ENCODE measurements at regions not wholly inside any gene's neighbourhood (a gene's known extent, or its start where the extent isn't known, plus 50 kb on each side); places are given as distances from the start of the nearest gene placed in this dataset.

GRCh38 chr13:106736941-106737340 lies 169.0 kb upstream of the ARGLU1 start:
- 62 to 93% (median 85%) methylated on average over 12 of the region's 12 CpGs for WGBS, 3 donors
- no peak overlapping the region for H3K27ac ChIP-seq (ENCODE audit: low read depth, low read length)

GRCh38 chr13:106734198-106734597 lies 166.3 kb upstream of the ARGLU1 start:
- no peak overlapping the region for H3K27ac ChIP-seq (ENCODE audit: low read depth, low read length)

GRCh38 chr13:106723036-106723435 lies 155.1 kb upstream of the ARGLU1 start:
- H3K27ac ChIP-seq (ENCODE audit: low read depth, low read length), result no peak overlapping the region
- 47 to 92% (median 89%) methylated on average over 6 of the region's 6 CpGs for WGBS, 3 donors

More at GRCh38 chr13:106734198-106734597, 166.3 kb upstream of the ARGLU1 start:
- 66 to 82% (median 77%) methylated on average over 6 of the region's 6 CpGs for WGBS, 3 donors

DNA sequence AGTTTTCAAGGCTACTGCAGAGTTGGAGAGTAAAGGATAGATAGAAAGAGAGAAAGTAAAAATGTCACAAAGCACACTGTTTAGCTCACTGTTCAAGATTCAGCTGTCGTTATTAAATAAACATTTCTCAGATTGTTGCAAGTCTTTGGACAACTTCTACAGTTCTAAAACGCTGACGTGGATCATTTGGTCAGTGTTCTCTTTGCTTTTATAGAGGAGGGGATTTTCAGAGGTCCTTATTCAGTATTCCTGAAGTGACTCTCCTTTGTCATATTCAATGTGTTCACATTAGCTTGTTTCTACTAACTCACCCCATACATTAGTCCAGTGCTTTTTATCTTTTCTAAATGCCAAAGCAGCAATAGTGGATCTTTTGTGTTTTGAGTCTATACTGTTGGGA lies 154.7 kb upstream of the ARGLU1 start:
- H3K27ac ChIP-seq (ENCODE audit: low read depth, low read length), result no peak overlapping the region
- 33 to 63% (median 58%) methylated on average over 3 of the region's 3 CpGs for WGBS, 3 donors

DNA sequence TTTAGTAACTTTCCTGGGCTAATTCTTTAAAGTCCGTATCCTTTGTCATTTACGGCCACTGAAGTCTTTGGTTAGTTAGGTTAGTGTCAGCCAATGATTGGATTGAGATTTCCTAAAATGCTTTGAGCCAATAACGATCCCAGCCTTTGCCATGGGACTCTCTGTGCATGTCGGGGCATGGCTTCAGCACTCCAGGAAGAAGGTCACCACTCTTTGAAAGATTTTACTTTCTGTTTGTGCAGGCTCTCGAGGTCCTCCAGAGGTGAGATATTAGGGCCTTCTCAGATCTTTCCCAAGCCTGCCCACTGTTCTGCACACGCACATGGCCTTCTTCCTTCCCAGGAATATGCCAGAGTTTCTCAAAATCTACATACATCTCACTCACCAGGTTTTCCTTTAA lies 153.7 kb upstream of the ARGLU1 start:
- no peak overlapping the region for H3K27ac ChIP-seq (ENCODE audit: low read depth, low read length)
- whole genome bisulfite sequencing, 3 donors, result 91 to 93% (median 92%) methylated on average over 6 of the region's 6 CpGs

DNA sequence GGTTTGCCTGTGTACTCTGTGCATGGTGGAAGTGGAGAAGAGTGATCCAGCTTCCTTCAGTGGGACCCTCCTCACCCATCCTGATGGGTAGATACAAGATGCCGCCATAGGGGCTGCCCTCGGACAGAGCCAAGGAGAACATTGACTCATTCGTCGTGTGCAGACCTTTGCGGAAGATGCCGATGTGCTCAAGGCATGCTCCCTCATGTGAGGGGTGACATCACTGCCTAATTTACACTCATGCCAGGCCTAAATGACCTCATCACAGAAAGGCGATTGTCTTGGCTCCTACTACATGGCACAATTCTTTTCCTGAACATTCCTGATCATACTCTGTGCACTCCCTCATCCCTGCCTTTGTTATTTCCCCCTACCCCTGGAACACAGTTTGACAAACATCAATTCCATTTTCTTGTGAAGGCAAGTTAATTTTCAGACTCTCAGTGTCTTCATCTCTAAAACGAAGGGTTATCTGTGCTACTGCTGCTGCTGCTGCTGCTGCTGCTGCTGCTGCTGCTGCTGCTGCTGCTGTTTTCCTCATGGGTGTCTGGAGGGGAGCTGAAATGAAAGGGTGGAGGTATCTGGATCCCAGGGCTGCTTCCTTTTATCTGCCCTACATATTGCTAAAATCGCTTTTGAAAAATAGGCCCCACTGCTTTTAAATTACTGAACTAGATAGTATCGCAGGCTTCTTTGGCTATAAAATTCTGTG lies 146.5 kb upstream of the ARGLU1 start:
- WGBS, 3 donors, result 79 to 88% (median 88%) methylated on average over 10 of the region's 10 CpGs
- no peak overlapping the region for H3K27ac ChIP-seq (ENCODE audit: low read depth, low read length)

DNA sequence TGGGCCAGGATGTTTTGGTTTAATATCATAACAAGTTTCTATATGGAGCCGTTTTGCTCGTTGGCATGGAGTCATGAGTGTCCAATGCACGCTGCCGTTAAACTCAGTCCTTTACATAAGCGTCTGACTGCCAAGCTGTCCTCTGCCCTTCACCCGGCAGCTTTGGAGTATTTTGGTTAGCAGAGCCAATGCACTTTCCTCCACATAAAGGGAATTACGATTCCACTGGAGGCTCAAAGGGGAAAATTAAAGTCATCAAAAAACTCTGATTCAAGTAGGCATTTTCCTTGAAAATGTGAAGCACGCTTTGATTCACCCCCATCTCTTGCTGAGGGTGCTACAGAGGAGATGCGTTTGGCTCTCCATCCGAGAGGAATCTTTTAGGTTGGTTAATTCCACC lies 144.4 kb upstream of the ARGLU1 start:
- no peak overlapping the region for H3K27ac ChIP-seq (ENCODE audit: low read depth, low read length)
- 66 to 77% (median 75%) methylated on average over 10 of the region's 10 CpGs for WGBS, 3 donors

GRCh38 chr13:106710266-106710665 lies 142.3 kb upstream of the ARGLU1 start:
- no peak overlapping the region for H3K27ac ChIP-seq (ENCODE audit: low read depth, low read length)
- 40 to 64% (median 48%) methylated on average over 7 of the region's 7 CpGs for WGBS, 3 donors

DNA sequence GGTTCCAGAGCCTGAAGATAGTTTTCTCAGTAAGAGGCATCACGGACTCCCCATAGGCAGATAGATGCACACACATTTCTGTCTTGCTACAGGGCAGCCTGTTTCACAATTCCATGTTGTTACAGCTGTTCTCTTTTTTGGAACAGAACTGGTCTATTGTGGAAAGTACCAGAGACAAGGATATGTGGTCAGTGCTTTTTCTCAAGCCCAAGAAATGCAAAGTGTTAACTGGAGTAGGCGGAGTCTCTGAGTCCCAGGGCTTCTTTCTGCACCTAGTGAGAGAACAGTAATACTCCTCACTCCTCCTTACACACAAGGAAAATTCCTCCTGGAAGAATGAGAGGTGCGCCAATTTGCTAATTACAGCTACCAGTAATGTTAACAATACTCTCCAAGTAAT lies 141.6 kb upstream of the ARGLU1 start:
- no peak overlapping the region for H3K27ac ChIP-seq (ENCODE audit: low read depth, low read length)
- WGBS, 3 donors, result 72 to 84% (median 75%) methylated on average over 3 of the region's 3 CpGs

GRCh38 chr13:106702505-106702904 lies 134.6 kb upstream of the ARGLU1 start:
- no peak overlapping the region for H3K27ac ChIP-seq (ENCODE audit: low read depth, low read length)
- WGBS, 3 donors, result 60 to 75% (median 67%) methylated on average over 9 of the region's 9 CpGs

DNA sequence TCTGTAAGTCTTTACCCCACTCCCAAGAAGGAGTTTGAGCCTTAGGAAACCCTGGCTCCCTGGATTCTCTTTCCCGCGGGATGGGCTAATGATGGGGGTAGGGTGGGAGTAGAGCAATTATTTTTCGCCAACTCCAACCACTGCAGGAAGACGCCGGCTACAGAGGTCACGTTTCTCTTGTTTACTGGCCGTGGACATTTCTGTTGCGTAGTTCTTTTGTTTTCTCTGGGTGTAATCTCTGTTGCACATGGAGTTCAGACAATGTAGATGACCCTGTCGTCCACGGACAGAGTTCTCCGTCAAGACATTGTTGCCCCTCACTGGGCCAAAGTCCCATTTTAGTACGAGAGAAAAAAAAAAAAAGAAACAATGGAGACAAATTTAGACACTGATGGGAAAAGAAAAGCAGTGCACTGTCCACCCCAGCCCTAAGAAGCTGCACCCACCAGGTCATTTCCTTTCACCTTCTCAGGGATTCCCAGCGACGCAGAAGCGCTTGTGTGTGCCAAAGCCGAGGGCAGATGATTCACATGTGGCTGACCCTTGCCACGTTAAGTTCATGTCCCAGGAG lies 133.9 kb upstream of the ARGLU1 start:
- no peak overlapping the region for H3K27ac ChIP-seq (ENCODE audit: low read depth, low read length)
- WGBS, 3 donors, result 60 to 69% (median 68%) methylated on average over 17 of the region's 17 CpGs

DNA sequence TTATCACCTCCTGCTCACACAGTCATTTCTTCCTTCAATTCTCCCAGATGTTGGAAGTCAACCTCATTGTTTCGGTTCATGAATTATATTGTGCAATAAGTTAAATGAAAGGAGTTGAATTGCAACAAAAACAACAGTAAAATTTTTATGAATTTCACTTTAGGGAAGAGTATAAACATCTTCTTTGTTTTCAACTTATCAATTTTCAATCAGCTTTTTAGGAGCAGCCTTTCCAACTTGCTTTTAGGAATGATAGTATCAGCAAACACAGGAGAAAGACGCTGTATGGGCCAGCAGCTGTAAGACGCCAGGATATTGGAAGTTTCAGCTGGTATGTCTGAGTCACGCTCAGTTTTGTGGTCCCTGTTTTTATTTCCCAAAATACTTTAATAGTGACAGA lies 132.5 kb upstream of the ARGLU1 start:
- H3K27ac ChIP-seq (ENCODE audit: low read depth, low read length), result no peak overlapping the region
- WGBS, 3 donors, result 65 to 78% (median 74%) methylated on average over 4 of the region's 4 CpGs

- no peak overlapping the region for H3K27ac ChIP-seq (ENCODE audit: low read depth, low read length)
- WGBS, 3 donors, result 86 to 92% (median 92%) methylated on average over 8 of the region's 8 CpGs
These were observed 132.1 kb upstream of the ARGLU1 start for GRCh38 chr13:106700007-106700406.

GRCh38 chr13:106699311-106699710 lies 131.4 kb upstream of the ARGLU1 start:
- no peak overlapping the region for H3K27ac ChIP-seq (ENCODE audit: low read depth, low read length)
- 62 to 82% (median 76%) methylated on average over 5 of the region's 5 CpGs for WGBS, 3 donors

GRCh38 chr13:106696719-106697118 lies 128.8 kb upstream of the ARGLU1 start:
- 63 to 84% (median 72%) methylated on average over 2 of the region's 2 CpGs for WGBS, 3 donors
- H3K27ac ChIP-seq (ENCODE audit: low read depth, low read length), result no peak overlapping the region

DNA sequence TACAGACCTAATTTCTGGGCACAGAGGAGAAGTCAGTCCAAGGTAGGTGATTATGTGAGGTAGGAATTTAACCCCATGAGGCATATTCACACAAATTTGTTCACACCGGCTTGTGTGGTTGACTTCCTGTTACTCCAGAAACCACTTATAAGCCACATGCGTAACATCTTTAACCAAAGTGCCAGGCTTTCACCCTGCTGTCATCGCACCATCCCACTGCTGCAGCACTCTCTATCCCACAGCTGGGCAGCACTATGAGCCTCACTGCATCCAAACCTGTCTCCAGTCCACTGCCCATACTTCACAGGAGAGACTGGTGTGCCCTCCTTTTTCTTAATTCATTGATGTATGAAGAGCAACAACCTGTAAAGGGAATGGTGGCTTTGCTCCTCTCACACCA lies 128.2 kb upstream of the ARGLU1 start:
- WGBS, 3 donors, result 74 to 90% (median 83%) methylated on average over 3 of the region's 3 CpGs
- no peak overlapping the region for H3K27ac ChIP-seq (ENCODE audit: low read depth, low read length)

- H3K27ac ChIP-seq (ENCODE audit: low read depth, low read length), result no peak overlapping the region
These were observed 127.2 kb upstream of the ARGLU1 start for GRCh38 chr13:106695139-106695538.

DNA sequence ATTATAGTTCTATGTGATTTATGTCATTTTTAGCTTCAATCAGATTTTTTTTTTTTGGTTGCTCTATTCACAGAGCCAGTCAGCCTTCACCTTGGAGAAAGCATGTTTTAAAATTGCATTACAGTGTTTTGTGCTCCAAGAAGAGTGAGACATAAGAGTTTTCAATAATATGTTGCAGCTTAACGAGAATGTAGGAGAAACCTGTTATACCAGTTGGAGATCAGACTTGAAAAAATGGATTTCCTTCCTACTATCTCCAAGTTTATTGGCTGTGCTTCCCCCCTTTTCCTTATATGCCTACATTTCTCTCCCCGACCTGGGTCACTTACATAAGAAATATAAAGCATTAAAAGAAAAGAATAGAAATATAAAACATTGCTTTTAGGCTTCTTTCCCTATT lies 123.9 kb upstream of the ARGLU1 start:
- H3K27ac ChIP-seq (ENCODE audit: low read depth, low read length), result no peak overlapping the region
- 28 to 47% (median 44%) methylated on average over 2 of the region's 2 CpGs for WGBS, 3 donors

DNA sequence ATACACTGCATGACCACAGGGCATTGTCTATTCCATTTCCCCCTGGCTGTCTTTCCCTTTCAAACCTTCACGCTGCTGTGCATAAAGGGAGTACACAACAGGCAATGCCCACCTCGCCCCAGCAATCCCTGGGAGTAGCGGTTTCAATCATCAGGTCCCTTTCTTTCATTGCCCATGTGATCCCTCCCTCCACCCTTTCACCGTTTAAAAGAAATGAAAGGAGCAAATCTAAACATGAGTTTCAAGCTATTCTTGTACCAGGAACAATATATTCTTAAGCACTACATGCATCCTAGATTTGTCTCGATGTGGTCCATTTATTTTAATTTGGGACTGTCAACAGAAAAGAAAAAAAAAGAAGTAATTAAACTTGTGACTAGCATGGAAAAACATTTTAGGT lies 123.4 kb upstream of the ARGLU1 start:
- no peak overlapping the region for H3K27ac ChIP-seq (ENCODE audit: low read depth, low read length)
- WGBS, 3 donors, result 48 to 65% (median 62%) methylated on average over 5 of the region's 5 CpGs

- 35 to 54% (median 35%) methylated on average over 6 of the region's 6 CpGs for WGBS, 3 donors
- no peak overlapping the region for H3K27ac ChIP-seq (ENCODE audit: low read depth, low read length)
These were observed 122.8 kb upstream of the ARGLU1 start for GRCh38 chr13:106690779-106691178.

Data from adipose tissue (tissue), 3 donors.